Kidney (tissue), 13 donors: ENCODE measurements at regions not wholly inside any gene's neighbourhood (a gene's known extent, or its start where the extent isn't known, plus 50 kb on each side); places are given as distances from the start of the nearest gene placed in this dataset.

Experiments
- DNase-seq, 5 donors: peaks; one replicate each; pipeline ENCODE4 v3.0.0-alpha.2; 2013 to 2020
- FAIRE-seq: peaks from 2 replicates; lab custom pipeline; 2012; peaks lifted over from hg19 to GRCh38; lab: Jason Lieb, UNC
- H3K27ac ChIP-seq, 2 donors: one replicate each; pipeline ENCODE4 v1.7.0; 2013; ENCODE audit warnings: low read depth in 2 of 2, low read length in 2 of 2, inconsistent platforms in 1 of 2
- H3K27me3 ChIP-seq: one replicate; pipeline ENCODE4 v1.7.1; 2013; ENCODE audit warnings: low read length, inconsistent platforms; ENCODE audit not compliant: control insufficient read depth, insufficient read depth
- H3K36me3 ChIP-seq, 3 donors: one replicate each; pipeline versions ENCODE4 v1.7.0 to v1.7.1; 2013; ENCODE audit warnings: low read length in 3 of 3, control low read depth in 1 of 3, inconsistent platforms in 1 of 3; ENCODE audit not compliant: insufficient read depth in 3 of 3, control insufficient read depth in 2 of 3
- H3K4me1 ChIP-seq, 3 donors: one replicate each; pipeline versions ENCODE4 v1.7.0 to v1.7.1; 2013; ENCODE audit warnings: low read length in 3 of 3, inconsistent platforms in 1 of 3, low read depth in 1 of 3; ENCODE audit not compliant: control insufficient read depth in 2 of 3, insufficient read depth in 2 of 3
- H3K4me3 ChIP-seq, 3 donors: one replicate each; pipeline versions ENCODE4 v1.7.0 to v1.8.1; 2013; ENCODE audit warnings: low read length in 3 of 3, control low read depth in 1 of 3, inconsistent platforms in 1 of 3
- H3K9ac ChIP-seq, 3 donors: one replicate each; pipeline versions ENCODE4 v1.7.0 to v1.7.1; 2013; ENCODE audit warnings: low read length in 3 of 3, control low read depth in 1 of 3, inconsistent platforms in 1 of 3
- H3K9me3 ChIP-seq, 3 donors: one replicate each; pipeline versions ENCODE4 v1.7.0 to v1.7.1; 2013; ENCODE audit warnings: low read length in 3 of 3, control low read depth in 1 of 3, inconsistent platforms in 1 of 3; ENCODE audit not compliant: control insufficient read depth in 2 of 3, insufficient read depth in 1 of 3
- CTCF ChIP-seq: IDR thresholded peaks from 3 replicates; pipeline ENCODE4 v1.5.1; 2012; ENCODE audit warnings: mild to moderate bottlenecking, moderate library complexity, borderline replicate concordance; ENCODE audit not compliant: insufficient read depth; ENCODE audit errors: extremely low read depth
- intact Hi-C: fragments of 100-400 bp; cut with DNase I; formaldehyde crosslinking; loops from one replicate; pipeline ENCODE4 v1.11.1; 2022
- donor health status: control.
- donor health status: control.
- donor health status: control.
- donor health status: control.
- donor health status: control.
- donor health status: DM: yes; HTN: yes; CAD: no.
- donor health status: Normal renal cell carcinoma (clear cell type).

DNA sequence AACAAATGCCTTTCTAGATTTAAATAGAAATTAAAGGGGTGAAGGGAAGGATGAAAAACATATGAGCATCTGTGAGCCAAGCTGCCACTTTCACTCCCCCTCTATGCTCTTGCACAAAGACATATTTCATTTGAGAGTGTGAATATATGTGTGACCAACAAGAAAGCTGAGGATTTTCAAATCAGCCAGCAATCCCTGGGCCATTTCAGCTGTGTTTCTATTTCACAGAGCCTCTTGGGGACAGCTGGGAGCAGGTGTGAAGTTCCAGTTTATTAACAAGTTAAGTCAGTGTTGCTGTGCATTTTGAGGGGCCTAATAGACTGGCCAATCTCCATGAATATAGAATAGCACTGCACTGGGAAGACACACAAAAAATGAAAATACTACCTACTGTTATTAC is 248.7 kb upstream of the RGMB start:
- no peaks in the 10 kb centered on the region for H3K4me1 ChIP-seq
- H3K27ac ChIP-seq = no peak overlapping the region
- no peaks in the 10 kb centered on the region for H3K36me3 ChIP-seq
- no peaks in the 10 kb centered on the region for H3K27me3 ChIP-seq
- no peak for FAIRE-seq
- H3K9ac ChIP-seq = no peak overlapping the region
- H3K9me3 ChIP-seq = no peaks in the 10 kb centered on the region
- H3K4me3 ChIP-seq = no peak overlapping the region
- no peak for DNase-seq
- intact Hi-C loops = no loop called here
- no peak for TF ChIP-seq CTCF

GRCh38 chr5:98527846-98528245 is 245.6 kb upstream of the RGMB start:
- FAIRE-seq (no peak), DNase-seq (no peak)
- Histone ChIP-seq H3K27ac (no peak overlapping the region), H3K4me3 (no peak overlapping the region), H3K36me3 (no peaks in the 10 kb centered on the region), H3K9me3 (no peaks in the 10 kb centered on the region), H3K4me1 (no peaks in the 10 kb centered on the region), H3K9ac (no peak overlapping the region), H3K27me3 (no peaks in the 10 kb centered on the region)
- intact Hi-C loops = no loop called here
- no peak for TF ChIP-seq CTCF

- Histone ChIP-seq H3K9me3 (no peaks in the 10 kb centered on the region), H3K4me3 (no peak overlapping the region), H3K4me1 (no peaks in the 10 kb centered on the region), H3K27ac (no peak overlapping the region), H3K36me3 (no peaks in the 10 kb centered on the region), H3K27me3 (no peaks in the 10 kb centered on the region), H3K9ac (no peak overlapping the region)
- intact Hi-C loops = no loop called here
- DNase-seq (no peak), FAIRE-seq (no peak)
- no peak for TF ChIP-seq CTCF
These were observed 244.1 kb upstream of the RGMB start for GRCh38 chr5:98529321-98529720.

GRCh38 chr5:98530224-98530623 is 243.2 kb upstream of the RGMB start:
- H3K36me3 ChIP-seq = no peaks in the 10 kb centered on the region
- FAIRE-seq = no peak
- no peaks in the 10 kb centered on the region for H3K9me3 ChIP-seq
- H3K27ac ChIP-seq = no peak overlapping the region
- DNase-seq = no peak
- intact Hi-C loops = no loop called here
- no peaks in the 10 kb centered on the region for H3K4me1 ChIP-seq
- H3K9ac ChIP-seq = no peak overlapping the region
- TF ChIP-seq CTCF = no peak
- H3K4me3 ChIP-seq = no peak overlapping the region
- H3K27me3 ChIP-seq = no peaks in the 10 kb centered on the region
